Cardiac septum (tissue), 1 donor: ENCODE measurements at regions not wholly inside any gene's neighbourhood (a gene's known extent, or its start where the extent isn't known, plus 50 kb on each side); places are given as distances from the start of the nearest gene placed in this dataset.
"Not testable (repeated sequence)": the region's sequence is repeated elsewhere in the genome, so short reads cannot be mapped to it uniquely, and the experiment has no call there.

ENCODE experiments used
- DNase-seq: peaks from one replicate; pipeline ENCODE4 v3.0.0-alpha.2; 2020; ENCODE audit warnings: low spot score
- intact Hi-C: fragments of 100-400 bp; cut with DNase I; formaldehyde crosslinking; loops from one replicate; pipeline ENCODE4 v1.14.0; 2022
- donor health status: DM: no; HTN: no; CAD: no.

DNA sequence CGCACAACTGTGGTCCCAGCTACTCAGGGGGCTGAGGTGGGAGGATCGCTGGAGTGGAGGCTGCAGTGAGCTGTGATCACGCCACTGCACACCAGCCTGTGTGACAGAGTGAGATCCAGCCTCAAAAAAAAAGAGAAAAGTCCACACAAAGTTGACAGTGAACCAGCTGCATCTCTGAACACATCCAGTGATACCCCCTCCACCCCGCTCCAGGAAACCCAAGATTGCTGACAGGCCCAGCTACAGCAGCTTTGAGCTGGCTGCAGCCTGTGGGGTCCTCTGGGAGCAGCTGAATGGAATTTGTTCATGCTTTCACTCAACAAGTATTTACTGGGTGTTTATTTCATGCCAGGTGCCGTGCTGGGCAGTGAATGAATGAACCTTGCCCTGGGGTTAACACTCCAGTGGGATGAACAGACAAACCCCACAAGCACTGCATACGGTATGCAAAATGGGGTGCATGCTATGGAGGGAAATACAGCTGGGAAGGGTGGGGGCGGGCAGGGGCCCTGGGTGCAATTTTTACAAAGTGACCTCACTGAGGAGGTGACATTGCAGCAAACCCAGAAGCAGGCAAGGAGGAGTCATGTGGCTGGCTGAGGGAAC is 170.9 kb downstream of the GOSR1 start:
- intact Hi-C loops, DNase-seq: not testable (repeated sequence)

DNA sequence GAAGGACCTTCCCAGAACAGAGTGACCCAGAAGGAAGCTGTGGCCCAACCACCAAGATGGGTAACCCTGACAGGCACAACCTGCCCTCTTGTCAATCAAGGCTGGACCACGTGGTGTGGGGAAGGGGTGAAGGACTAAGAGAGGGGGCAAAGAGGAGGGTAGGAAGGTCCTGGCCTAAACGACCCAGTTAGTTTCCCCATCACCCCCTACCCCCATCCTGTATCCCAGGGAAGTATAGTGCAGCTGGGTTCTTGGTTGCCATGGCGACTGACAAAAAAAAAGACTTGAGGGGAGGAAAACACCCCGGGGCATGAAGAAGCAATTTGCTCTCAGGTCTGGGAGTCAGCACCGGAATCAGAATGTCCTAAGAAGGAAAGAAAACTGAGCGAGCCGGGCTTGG is 168.7 kb downstream of the GOSR1 start:
- intact Hi-C loops, DNase-seq: not testable (repeated sequence)

DNA sequence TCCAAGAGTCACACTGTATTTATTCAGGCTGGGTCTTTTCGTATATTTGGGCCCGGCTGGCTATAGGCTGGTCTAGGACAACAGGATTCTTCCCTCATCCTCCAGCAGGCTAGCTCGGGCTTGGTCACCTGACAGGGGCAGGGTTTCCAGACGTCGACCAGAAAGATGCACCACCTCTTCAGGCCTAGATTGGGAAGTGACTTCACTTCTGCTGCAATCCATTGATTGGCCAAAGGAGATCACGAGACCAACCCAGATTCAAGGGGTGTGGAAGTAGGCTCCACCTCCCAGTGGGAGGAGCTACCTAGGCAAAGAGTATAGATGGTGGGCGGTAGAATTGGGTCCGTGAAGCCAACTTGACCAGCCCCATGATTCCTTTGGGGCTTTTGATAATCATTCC is 167.5 kb downstream of the GOSR1 start:
- intact Hi-C loops, DNase-seq: not testable (repeated sequence)

DNA sequence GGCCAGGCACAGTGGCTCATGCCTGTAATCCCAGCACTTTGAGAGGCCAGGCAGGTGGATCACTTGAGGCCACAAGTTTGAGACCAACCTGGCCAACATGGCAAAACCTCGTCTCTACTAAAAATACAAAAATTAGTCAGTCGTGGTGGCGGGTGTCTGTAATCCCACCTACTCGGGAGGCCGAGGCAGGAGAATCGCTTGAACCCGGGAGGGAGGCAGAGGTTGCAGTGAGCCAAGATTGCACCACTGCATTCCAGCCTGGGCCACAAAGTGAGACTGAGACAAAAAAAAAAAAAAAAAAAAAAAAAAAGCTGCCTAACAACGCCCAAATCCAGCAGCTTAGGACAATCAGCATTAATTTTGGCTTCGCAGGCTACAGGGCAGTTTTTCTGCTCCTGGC is 167.1 kb downstream of the GOSR1 start:
- intact Hi-C loops, DNase-seq: not testable (repeated sequence)

DNA sequence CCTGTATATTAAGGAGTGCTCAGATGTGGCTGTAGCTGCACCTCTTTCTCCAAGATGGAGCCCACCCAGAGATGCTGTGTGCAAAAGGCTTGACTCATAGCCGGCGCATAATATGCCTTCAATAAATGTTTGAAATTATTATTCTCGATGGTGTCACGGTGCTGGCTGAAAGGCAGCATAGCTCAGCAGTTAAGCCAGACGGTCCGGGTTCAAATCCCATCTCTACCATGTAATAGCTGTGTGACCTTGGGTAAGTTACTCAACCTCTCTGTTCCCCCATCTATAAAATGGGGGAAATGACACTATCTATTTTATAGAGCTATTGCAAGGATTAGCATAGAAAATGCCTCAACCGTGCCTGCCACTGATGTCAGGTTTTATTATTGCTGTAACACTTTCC is 164.2 kb downstream of the GOSR1 start:
- intact Hi-C loops, DNase-seq: not testable (repeated sequence)

DNA sequence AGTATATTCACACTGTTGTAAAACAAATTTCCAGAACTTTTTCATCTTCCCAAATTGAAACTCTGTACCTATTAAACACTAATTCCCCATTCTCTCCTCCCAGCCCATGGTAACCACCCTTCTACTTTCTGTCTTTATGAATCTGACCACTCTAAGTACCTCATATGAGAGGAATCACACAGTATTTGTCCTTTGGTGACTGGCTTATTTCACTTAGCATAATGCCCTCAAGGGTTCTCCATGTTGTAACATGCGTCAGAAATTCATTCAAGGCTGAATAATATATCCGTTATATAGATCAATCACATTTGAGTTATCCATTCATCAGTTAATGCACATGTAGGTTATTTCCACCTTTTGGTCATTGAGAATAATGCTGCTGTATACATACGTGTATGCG is 162.2 kb downstream of the GOSR1 start:
- DNase-seq, intact Hi-C loops: not testable (repeated sequence)

DNA sequence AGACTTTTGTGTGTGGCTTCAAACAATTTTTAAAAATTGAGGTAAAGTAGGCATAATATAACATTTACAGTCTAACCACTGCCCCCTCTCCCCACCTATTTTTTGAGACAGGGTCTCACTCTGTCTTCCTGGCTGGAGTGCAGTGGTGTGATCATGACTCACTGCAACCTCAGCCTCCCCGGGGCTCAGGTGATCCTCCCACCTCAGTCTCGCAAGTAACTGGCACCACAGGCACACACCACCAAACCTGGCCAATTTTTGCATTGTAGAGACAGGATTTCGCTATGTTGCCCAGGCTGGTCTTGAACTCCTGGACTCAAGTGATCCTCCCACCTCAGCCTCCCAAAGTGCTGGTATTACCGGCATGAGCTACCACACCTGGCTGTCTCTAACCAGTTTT is 161.8 kb downstream of the GOSR1 start:
- DNase-seq, intact Hi-C loops: not testable (repeated sequence)

DNA sequence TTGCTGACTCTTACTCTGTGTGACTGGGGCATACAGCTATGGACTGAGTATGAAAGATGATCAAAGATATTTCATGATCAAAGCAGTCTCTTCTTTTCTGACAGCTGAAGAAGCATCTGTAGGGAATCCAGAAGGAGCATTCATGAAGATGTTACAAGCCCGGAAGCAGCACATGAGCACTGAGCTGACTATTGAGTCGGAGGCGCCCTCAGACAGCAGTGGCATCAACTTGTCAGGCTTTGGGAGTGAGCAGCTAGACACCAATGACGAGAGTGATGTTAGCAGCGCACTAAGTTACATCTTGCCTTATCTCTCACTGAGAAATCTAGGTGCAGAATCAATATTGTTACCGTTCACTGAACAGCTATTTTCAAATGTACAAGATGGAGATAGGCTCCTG is 154.4 kb downstream of the GOSR1 start:
- DNase-seq, intact Hi-C loops: not testable (repeated sequence)

DNA sequence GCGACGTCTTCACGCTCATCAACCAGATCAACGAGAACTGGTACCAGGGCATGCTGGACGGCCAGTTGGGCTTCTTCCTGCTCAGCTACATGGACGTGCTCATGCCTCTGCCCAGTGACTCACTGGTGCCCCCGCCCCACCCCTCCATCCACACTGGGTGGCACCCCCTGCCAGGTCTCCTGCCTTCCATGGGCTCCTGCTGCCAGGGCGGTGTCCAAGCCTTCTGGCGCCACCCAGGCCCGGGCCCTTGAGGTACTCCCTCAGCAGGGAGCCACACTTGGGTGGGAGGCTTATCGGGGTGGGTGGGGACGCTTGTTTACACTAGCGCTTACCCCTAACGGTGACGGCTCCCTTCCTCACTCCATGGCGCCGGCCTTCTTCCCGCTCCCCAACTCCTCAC is 148.2 kb downstream of the GOSR1 start:
- DNase-seq, intact Hi-C loops: not testable (repeated sequence)

DNA sequence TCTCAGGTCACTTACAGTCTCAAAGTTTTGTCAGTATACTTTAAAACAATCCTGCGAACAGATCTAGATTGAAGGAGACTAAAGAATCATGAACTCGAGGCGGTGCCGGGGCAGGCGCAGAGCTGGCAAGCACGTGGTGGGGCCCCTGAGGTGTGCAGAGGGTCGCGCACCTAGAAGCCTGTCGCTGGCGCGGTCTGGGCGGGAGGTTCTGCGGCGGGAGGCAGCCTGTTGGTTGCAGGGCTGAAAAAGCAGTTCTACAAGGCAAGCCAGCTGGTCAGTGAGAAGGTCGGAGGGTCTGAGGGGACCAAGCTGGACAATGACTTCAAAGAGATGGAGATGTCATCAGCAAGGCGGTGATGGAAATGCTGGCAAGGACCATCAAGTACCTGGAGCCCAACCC is 147.0 kb downstream of the GOSR1 start:
- intact Hi-C loops, DNase-seq: not testable (repeated sequence)

DNA sequence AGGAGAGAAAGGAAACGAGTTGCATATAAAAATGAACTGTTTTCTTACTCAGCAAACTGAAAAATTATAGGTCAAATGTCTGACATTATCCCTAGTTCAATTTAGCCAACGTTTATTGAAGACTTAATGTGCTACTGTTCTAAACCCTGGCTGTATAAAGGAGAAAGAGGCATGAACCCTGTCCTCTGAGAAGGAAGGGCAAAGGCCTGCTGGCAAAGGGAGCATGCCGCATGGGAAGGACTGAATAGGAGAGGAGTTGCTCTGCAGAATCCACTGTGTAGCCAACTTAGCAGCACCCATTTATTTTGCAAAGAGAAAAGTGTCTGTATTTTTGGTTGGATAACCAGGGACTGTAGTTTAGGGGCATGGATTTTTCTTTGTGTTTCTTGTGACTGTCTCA is 132.5 kb downstream of the GOSR1 start:
- intact Hi-C loops, DNase-seq: not testable (repeated sequence)

DNA sequence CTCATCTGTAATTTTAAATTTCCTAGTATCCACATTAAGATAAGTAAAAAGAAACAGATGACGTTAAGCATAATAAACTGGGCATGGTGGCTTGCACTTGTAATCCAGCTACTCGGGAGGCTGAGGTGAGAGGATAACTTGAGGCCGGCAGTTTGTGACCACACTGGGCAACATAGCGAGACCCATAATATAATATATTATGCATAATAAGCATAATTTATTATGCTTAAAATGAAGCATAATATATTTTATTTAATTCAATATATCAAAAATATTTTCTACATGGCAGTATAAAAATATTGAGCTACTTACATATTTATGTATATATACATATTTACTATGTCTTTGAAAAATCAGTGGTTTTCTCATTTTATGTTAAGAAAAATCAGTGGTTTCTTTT is 128.3 kb downstream of the GOSR1 start:
- intact Hi-C loops = no loop called here
- no peak for DNase-seq

DNA sequence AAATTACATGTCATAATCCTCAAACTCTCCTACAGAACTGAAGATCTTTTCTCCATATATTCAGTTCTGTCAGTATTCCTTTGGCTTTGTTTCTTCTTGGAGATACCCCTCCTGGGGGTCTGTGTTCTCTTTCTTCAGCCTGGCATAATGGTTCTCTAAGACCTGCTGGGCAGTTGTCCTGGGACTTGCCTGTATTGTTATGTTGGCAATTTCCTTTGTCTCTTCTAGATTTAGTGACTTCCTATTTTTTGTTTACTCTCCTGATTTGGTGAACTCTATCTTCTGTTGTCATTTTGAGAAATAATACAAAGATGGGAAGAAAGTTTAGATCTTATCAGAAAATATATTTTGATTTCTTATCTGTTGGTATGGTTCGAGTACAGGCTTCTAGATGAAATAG is 127.8 kb downstream of the GOSR1 start:
- DNase-seq = no peak
- intact Hi-C loops = no loop called here

DNA sequence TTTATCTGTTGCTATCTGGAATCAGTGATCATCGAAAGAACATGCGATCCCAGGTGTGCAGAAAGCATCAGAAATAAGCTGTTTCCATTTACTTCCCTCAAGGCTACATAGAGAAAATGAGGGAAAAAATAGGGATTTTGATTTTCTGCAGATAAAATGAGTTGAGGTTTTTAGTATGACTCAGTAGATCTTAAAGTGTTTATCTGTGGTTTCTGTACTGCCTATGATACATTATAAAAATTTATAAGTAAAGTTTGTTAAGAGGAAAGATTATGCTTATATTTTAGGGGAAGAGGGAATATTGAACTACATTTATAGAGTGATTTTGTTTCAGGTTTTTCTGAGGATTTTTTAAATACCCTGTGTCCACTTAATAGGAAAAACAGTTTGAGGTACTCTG is 125.2 kb downstream of the GOSR1 start:
- DNase-seq, intact Hi-C loops: not testable (repeated sequence)

DNA sequence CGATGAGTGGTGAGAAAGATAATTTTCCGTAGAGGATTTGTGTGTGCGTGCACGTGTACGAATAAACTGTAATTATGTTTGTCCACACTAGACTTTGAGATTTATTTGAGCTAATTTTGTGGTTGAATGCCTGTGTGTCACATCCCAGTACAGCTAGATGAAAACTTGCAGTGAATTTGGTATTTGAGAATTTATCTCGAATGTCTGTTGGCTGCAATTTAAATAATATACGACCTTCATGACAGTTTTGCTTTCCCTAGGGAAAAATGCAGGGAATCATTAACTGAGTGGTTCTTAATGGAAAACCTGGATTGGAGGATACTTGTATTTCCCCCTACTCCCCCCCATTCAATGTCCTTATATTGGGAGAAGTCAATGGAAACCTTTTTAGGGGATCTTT is 124.8 kb downstream of the GOSR1 start:
- intact Hi-C loops, DNase-seq: not testable (repeated sequence)

DNA sequence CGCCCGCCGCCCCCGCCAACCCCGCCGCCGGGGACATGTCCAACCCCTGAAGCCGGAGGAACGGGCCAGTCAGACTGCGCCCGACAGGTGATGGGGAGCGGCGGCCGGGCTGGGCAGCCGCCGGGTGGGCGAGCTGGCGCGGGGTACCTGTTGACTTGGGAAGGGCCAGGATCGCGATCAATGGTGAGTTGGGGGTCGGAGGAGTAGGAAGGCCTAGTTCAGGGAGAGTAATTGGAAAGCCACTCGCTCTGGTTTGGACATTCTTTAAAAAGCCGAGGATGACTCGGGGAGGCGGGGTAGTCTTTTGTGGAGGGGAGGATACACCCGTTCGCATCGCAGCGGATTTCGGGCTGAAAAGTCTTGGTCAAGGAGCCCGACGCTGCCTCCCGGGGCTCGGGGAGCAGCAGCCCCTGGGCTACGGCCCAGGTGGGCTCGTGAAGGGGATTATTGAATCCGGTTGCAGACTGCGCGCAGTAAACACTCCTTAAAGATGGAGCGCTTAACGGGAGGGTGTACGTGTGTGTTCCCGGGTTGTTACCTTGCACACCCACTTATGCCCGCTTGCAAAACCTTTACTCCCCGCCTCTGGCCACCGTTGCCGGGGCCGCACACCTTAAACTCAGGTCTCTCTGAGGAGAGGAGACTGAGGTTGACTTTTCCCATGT is 123.8 kb downstream of the GOSR1 start:
- no peak for DNase-seq
- intact Hi-C loops = no loop called here

DNA sequence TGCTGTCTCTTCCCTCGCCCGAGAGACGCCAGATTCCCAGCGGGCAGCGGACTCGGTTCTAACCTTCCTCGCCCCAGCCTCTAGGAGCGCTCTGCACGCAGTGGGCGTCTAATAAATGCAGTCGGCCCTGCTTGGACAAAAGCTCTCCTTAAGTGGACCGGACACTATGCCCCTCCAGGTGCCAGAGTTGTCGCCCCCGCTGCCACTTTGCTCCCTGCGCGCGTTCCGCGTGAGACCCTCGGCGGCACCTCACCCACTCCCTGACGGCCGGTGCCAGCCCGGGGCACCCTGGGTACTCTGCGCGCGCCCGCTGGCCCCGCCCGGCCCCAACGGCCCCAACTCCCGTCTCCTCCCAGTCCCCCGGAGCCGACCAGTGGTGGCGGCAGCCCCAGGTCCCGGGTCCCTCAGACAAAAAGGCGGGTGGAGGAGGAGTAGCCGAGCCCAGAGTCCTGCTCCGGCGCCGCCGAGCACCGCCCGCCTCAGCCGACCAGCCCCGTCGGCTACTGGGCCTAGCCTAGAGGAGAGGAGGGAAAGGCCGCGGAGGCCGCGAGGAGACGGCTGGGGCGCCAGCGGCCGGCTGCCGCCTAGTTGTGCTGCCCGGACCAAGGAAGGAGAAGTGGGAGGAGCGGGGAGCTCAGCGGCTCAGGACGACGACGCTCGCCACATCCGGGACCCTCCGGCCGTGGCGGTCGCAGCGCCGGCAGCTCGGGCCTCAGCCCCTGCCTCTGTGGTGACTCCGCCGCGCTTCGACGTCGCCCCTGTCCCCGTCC is 123.0 kb downstream of the GOSR1 start:
- intact Hi-C loops = no loop called here
- peak; percentile 92 for DNase-seq

DNA sequence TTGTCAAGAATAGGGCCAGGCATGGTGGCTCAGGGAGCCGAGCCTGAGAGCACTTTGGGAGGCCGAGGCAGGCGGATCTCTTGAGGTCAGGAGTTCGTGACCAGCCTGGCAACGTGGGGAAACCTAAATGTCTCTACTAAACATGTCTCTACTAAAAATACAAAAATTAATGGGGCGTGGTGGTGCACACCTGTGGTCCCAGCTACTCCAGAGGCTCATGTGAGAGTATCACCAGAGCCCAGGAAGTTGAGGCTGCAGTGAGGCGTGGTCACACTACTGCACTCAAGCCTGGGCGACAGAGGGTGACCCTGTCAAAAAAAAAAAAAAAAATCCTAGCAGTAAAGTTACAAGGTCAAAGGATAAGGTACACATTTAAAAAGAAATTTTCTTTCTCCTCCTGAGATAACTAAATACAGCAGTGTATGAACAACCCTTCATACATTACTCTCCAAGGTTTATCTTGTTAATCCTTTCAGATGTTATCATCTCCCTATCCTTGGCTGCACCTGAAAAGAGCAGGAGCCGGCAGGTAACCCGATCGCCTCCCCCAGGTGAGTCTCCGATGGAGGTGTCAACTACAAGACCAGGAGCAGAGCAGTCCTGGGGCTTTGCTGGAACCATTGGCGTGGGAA is 122.3 kb downstream of the GOSR1 start:
- DNase-seq = no peak
- intact Hi-C loops = no loop called here

DNA sequence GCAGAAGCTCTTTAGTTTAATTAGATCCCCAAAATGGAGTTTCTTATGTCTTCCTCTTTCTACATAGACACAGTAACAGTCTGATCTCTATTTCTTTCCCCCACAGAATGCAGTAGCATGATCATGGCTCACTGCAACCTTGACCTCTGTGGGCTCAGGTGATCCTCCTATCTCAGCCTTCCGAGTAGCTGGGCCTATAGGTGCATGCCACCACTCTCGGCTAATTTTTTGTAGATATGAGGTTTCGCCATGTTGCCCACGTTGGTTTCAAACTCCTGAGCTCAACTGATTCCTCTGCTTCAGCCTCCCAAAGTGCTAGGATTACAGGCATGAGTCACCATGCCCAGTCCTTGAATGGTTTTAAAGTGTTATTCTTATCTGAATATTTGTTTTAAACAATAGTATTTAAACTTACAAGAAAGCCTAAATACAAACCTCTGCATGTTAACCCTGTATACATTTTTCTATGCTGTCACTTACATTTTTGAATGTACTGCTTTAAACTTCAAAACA is 120.6 kb downstream of the GOSR1 start:
- intact Hi-C loops = no loop called here
- DNase-seq = no peak
